GM20000 (cell line): ENCODE measurements at regions not wholly inside any gene's neighbourhood (a gene's known extent, or its start where the extent isn't known, plus 50 kb on each side); places are given as distances from the start of the nearest gene placed in this dataset.

Experiments used
- DNase-seq: peaks from one replicate; pipeline ENCODE4 v3.0.0; 2012; ENCODE audit warnings: low spot score
- TF ChIP-seq, protein P1 (sequence below): IDR thresholded peaks from 2 replicates; pipeline ENCODE4 v1.5.1; 2012; ENCODE audit warnings: mild to moderate bottlenecking, control low read depth; ENCODE audit errors: extremely low read depth, missing control alignments

GRCh38 chr2:57943315-57943714 is 103.3 kb upstream of the VRK2 start:
- no peak for DNase-seq
- TF ChIP-seq, protein P1, sequence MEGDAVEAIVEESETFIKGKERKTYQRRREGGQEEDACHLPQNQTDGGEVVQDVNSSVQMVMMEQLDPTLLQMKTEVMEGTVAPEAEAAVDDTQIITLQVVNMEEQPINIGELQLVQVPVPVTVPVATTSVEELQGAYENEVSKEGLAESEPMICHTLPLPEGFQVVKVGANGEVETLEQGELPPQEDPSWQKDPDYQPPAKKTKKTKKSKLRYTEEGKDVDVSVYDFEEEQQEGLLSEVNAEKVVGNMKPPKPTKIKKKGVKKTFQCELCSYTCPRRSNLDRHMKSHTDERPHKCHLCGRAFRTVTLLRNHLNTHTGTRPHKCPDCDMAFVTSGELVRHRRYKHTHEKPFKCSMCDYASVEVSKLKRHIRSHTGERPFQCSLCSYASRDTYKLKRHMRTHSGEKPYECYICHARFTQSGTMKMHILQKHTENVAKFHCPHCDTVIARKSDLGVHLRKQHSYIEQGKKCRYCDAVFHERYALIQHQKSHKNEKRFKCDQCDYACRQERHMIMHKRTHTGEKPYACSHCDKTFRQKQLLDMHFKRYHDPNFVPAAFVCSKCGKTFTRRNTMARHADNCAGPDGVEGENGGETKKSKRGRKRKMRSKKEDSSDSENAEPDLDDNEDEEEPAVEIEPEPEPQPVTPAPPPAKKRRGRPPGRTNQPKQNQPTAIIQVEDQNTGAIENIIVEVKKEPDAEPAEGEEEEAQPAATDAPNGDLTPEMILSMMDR: no peak

GRCh38 chr2:57947398-57947797 is 99.2 kb upstream of the VRK2 start:
- TF ChIP-seq, protein P1: no peak
- no peak for DNase-seq

- TF ChIP-seq, protein P1: no peak
These were observed 92.6 kb upstream of the VRK2 start for GRCh38 chr2:57954020-57954419.

DNA sequence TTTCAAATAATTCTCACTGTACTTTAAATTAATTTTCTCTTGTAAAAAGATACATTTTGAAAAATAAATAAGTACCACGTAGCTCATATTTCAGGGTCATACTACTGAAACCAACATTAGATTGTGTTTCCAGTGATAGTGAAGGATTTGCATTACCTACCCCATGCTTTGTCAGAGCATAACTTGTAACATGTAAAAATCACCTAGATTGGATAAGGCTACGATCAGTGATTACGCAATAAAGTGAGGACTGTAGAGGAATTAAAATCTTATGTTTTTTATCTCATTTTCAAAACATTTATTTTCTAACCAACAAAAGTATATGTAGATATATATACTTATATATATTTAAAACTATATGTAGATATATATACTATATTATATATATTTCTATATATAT is 89.4 kb upstream of the VRK2 start:
- DNase-seq: no peak
- TF ChIP-seq, protein P1: no peak

More at GRCh38 chr2:57954020-57954419, 92.6 kb upstream of the VRK2 start:
- no peak for DNase-seq

GRCh38 chr2:57959390-57959789 is 87.2 kb upstream of the VRK2 start:
- TF ChIP-seq, protein P1: no peak
- DNase-seq: no peak

GRCh38 chr2:57962861-57963260 is 83.7 kb upstream of the VRK2 start:
- DNase-seq: no peak
- TF ChIP-seq, protein P1: no peak

- TF ChIP-seq, protein P1: no peak
- no peak for DNase-seq
These were observed 81.4 kb upstream of the VRK2 start for GRCh38 chr2:57965219-57965618.
